SK-N-SH treated with all-trans-retinoic acid at 6 μM for 48 hours (cell line): ENCODE measurements at regions not wholly inside any gene's neighbourhood (a gene's known extent, or its start where the extent isn't known, plus 50 kb on each side); places are given as distances from the start of the nearest gene placed in this dataset.

ENCODE experiments used
- ATAC-seq: fragments of 200-7000 bp; cut with Tn5 transposase; 3 replicates; pipeline ENCODE4 v1.9.1; 2020; ENCODE audit warnings: mild to moderate bottlenecking, moderate library complexity
- ARNTL ChIP-seq: fragments of 450-650 bp; formaldehyde crosslinking; IDR thresholded peaks from 2 replicates; pipeline ENCODE4 v1.5.0; 2020; ENCODE audit warnings: low read depth, mild to moderate bottlenecking, moderate library complexity, borderline replicate concordance
- BACH2 ChIP-seq: fragments of 250-450 bp; sonication (Bioruptor Pico); IDR thresholded peaks from 2 replicates; pipeline ENCODE4 v1.9.0; 2021; ENCODE audit warnings: mild to moderate bottlenecking, borderline replicate concordance
- CSDC2 ChIP-seq: fragments of 250-450 bp; sonication (Bioruptor Pico); IDR thresholded peaks from 2 replicates; pipeline ENCODE4 v1.5.0; 2020; ENCODE audit warnings: mild to moderate bottlenecking, moderate library complexity
- ESRRG ChIP-seq: fragments of 250-450 bp; sonication (Bioruptor Pico); IDR thresholded peaks from 2 replicates; pipeline ENCODE4 v1.6.1; 2021; ENCODE audit warnings: mild to moderate bottlenecking
- GLIS3 ChIP-seq: fragments of 250-450 bp; sonication (Bioruptor Pico); IDR thresholded peaks from 2 replicates; pipeline ENCODE4 v1.5.0; 2020; ENCODE audit warnings: mild to moderate bottlenecking, moderate library complexity
- ISL1 ChIP-seq: fragments of 250-450 bp; sonication (Bioruptor Pico); IDR thresholded peaks from 2 replicates; pipeline ENCODE4 v2.1.2; 2022; ENCODE audit warnings: mild to moderate bottlenecking, moderate library complexity
- OSR1 ChIP-seq: fragments of 250-450 bp; sonication (Bioruptor Pico); IDR thresholded peaks from 2 replicates; pipeline ENCODE4 v1.8.0; 2022; ENCODE audit warnings: moderate library complexity, mild to moderate bottlenecking, inconsistent platforms
- PPARA ChIP-seq: fragments of 250-450 bp; sonication (Bioruptor Pico); IDR thresholded peaks from 2 replicates; pipeline ENCODE4 v1.5.0; 2020; ENCODE audit warnings: mild to moderate bottlenecking, borderline replicate concordance
- RARB ChIP-seq: fragments of 250-450 bp; sonication (Bioruptor Pico); IDR thresholded peaks from 2 replicates; pipeline ENCODE4 v1.8.0; 2021; ENCODE audit warnings: mild to moderate bottlenecking, moderate library complexity
- SNAI2 ChIP-seq: fragments of 250-450 bp; sonication (Bioruptor Pico); IDR thresholded peaks from 2 replicates; pipeline ENCODE4 v1.5.0; 2020; ENCODE audit warnings: mild to moderate bottlenecking, moderate library complexity
- TCF4 ChIP-seq: fragments of 250-450 bp; sonication (Bioruptor Pico); IDR thresholded peaks from 2 replicates; pipeline ENCODE4 v1.8.0; 2021; ENCODE audit warnings: mild to moderate bottlenecking, moderate library complexity, borderline replicate concordance
- TOX ChIP-seq: fragments of 250-450 bp; sonication (Bioruptor Pico); IDR thresholded peaks from 2 replicates; pipeline ENCODE4 v1.8.0; 2021; ENCODE audit warnings: mild to moderate bottlenecking, moderate library complexity, borderline replicate concordance
- TSHZ2 ChIP-seq: fragments of 250-450 bp; sonication (Bioruptor Pico); IDR thresholded peaks from 2 replicates; pipeline ENCODE4 v1.5.0; 2020; ENCODE audit warnings: mild to moderate bottlenecking, moderate library complexity
- ZC3H10 ChIP-seq: fragments of 250-450 bp; sonication (Bioruptor Pico); IDR thresholded peaks from 2 replicates; pipeline ENCODE4 v1.5.1; 2021; ENCODE audit warnings: mild to moderate bottlenecking, moderate library complexity
- ZFP3 ChIP-seq: fragments of 250-450 bp; sonication (Bioruptor Pico); IDR thresholded peaks from 2 replicates; pipeline ENCODE4 v1.5.0; 2020; ENCODE audit warnings: mild to moderate bottlenecking, moderate library complexity
- ZFP30 ChIP-seq: fragments of 450-650 bp; formaldehyde crosslinking; IDR thresholded peaks from 2 replicates; pipeline ENCODE4 v1.5.0; 2022; ENCODE audit warnings: mild to moderate bottlenecking, moderate library complexity
- ZNF565 ChIP-seq: fragments of 450-650 bp; formaldehyde crosslinking; conservative IDR thresholded peaks from 2 replicates; pipeline ENCODE4 v1.5.0; 2020; ENCODE audit warnings: low read depth, mild to moderate bottlenecking, moderate library complexity
- ZNF70 ChIP-seq: fragments of 450-650 bp; formaldehyde crosslinking; IDR thresholded peaks from 2 replicates; pipeline ENCODE4 v1.5.0; 2020; ENCODE audit warnings: mild to moderate bottlenecking, moderate library complexity
- ZNF8 ChIP-seq: fragments of 450-650 bp; formaldehyde crosslinking; IDR thresholded peaks from 2 replicates; pipeline ENCODE4 v1.5.0; 2020; ENCODE audit warnings: mild to moderate bottlenecking, moderate library complexity
- TF ChIP-seq, protein P1 (sequence below): fragments of 250-450 bp; sonication (Bioruptor Pico); IDR thresholded peaks from 2 replicates; pipeline ENCODE4 v1.8.0; 2021; ENCODE audit warnings: low read depth, mild to moderate bottlenecking, moderate library complexity, borderline replicate concordance
- TF ChIP-seq, protein P2 (sequence below): fragments of 250-450 bp; sonication (Bioruptor Pico); IDR thresholded peaks from 2 replicates; pipeline ENCODE4 v1.5.1; 2021; ENCODE audit warnings: mild to moderate bottlenecking, moderate library complexity

- TF ChIP-seq, protein P1, sequence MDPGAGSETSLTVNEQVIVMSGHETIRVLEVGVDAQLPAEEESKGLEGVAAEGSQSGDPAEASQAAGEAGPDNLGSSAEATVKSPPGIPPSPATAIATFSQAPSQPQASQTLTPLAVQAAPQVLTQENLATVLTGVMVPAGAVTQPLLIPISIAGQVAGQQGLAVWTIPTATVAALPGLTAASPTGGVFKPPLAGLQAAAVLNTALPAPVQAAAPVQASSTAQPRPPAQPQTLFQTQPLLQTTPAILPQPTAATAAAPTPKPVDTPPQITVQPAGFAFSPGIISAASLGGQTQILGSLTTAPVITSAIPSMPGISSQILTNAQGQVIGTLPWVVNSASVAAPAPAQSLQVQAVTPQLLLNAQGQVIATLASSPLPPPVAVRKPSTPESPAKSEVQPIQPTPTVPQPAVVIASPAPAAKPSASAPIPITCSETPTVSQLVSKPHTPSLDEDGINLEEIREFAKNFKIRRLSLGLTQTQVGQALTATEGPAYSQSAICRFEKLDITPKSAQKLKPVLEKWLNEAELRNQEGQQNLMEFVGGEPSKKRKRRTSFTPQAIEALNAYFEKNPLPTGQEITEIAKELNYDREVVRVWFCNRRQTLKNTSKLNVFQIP (CRISPR knock-in tag): no peak
- no peak for TF ChIP-seq OSR1 (CRISPR knock-in tag)
- no peak for TF ChIP-seq TOX (CRISPR knock-in tag)
- TF ChIP-seq TCF4 (CRISPR knock-in tag): no peak
- TF ChIP-seq ISL1 (CRISPR knock-in tag): no peak
- TF ChIP-seq ARNTL: no peak
- TF ChIP-seq PPARA: no peak
- no peak for TF ChIP-seq ESRRG (CRISPR knock-in tag)
Measured at GRCh38 chr18:57887543-57888383, 84.6 kb upstream of the ATP8B1 start (continued).

- TF ChIP-seq ZFP3 (no peak), TOX (CRISPR knock-in tag) (no peak), OSR1 (CRISPR knock-in tag) (no peak)
- TF ChIP-seq, protein P1 (CRISPR knock-in tag): no peak
- ATAC-seq: no peak
Measured at GRCh38 chr18:57885931-57886330, 82.8 kb upstream of the ATP8B1 start.

DNA sequence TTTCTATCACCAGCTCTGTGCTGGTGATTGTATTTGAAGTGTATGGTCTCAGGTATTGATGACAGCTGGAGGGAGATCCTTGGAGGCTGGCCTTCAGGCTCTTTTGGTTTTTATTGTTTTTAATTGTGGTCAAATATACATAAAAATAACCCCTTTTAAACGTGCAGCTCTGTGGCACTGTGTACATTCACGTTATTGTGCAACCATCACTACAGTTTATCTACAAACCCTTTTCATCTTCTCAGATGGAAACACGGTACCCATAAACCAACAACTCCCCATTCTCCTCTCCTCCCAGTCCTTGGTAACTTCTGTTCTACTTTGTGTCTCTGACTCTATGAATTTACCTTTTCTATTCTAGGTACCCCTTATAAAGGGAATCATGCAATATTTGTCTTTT, 79.3 kb upstream of the ATP8B1 start:
- ATAC-seq: no peak
- TF ChIP-seq, protein P1 (CRISPR knock-in tag): no peak
- TF ChIP-seq ZFP3 (no peak), ARNTL (no peak), BACH2 (CRISPR knock-in tag) (no peak), ZFP30 (CRISPR knock-in tag) (no peak), ISL1 (CRISPR knock-in tag) (no peak), ESRRG (CRISPR knock-in tag) (no peak), TCF4 (CRISPR knock-in tag) (no peak), PPARA (no peak), ZNF70 (CRISPR knock-in tag) (no peak), CSDC2 (no peak), SNAI2 (CRISPR knock-in tag) (no peak), TSHZ2 (no peak), ZC3H10 (no peak), GLIS3 (CRISPR knock-in tag) (no peak), ZNF8 (CRISPR knock-in tag) (no peak), OSR1 (CRISPR knock-in tag) (no peak), ZNF565 (CRISPR knock-in tag) (no peak), RARB (CRISPR knock-in tag) (no peak)
- TF ChIP-seq, protein P2, sequence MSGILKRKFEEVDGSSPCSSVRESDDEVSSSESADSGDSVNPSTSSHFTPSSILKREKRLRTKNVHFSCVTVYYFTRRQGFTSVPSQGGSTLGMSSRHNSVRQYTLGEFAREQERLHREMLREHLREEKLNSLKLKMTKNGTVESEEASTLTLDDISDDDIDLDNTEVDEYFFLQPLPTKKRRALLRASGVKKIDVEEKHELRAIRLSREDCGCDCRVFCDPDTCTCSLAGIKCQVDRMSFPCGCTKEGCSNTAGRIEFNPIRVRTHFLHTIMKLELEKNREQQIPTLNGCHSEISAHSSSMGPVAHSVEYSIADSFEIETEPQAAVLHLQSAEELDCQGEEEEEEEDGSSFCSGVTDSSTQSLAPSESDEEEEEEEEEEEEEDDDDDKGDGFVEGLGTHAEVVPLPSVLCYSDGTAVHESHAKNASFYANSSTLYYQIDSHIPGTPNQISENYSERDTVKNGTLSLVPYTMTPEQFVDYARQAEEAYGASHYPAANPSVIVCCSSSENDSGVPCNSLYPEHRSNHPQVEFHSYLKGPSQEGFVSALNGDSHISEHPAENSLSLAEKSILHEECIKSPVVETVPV (CRISPR knock-in tag): no peak
